ENCODE measurements at regions not wholly inside any gene's neighbourhood (a gene's known extent, or its start where the extent isn't known, plus 50 kb on each side); places are given as distances from the start of the nearest gene placed in this dataset.
A peak's percentile ranks its signal among the peaks of the same experiment; 100 is the strongest.

- intact Hi-C loops (cut with DNase I) = no loop called here
- Histone ChIP-seq H3K4me3 (peak overlapping the region in 1 of 2 donors; percentile 47), H3K27me3 (no peaks in the 10 kb centered on the region), H3K27ac (no peak overlapping the region), H3K4me1 (no peaks in the 10 kb centered on the region), H3K9me3 (no peaks in the 10 kb centered on the region), H3K36me3 (no peaks in the 10 kb centered on the region)
- DNase-seq (ENCODE audit: low spot score in 2 of 2) = no peak
- no peak for TF ChIP-seq CTCF (IDR thresholded peaks at IDR 0.05)
Measured at GRCh38 chr9:19551124-19551929, 142.5 kb downstream of the ACER2 start.

GRCh38 chr9:19550009-19550408 lies 141.2 kb downstream of the ACER2 start:
- no peak for DNase-seq (ENCODE audit: low spot score in 2 of 2)
- intact Hi-C loops (cut with DNase I) = no loop called here
- no peaks in the 10 kb centered on the region for H3K4me1 ChIP-seq
- no peak for TF ChIP-seq CTCF (IDR thresholded peaks at IDR 0.05)
- no peaks in the 10 kb centered on the region for H3K9me3 ChIP-seq
- H3K27me3 ChIP-seq = no peaks in the 10 kb centered on the region
- H3K36me3 ChIP-seq = no peaks in the 10 kb centered on the region
- H3K4me3 ChIP-seq = no peak overlapping the region
- no peak overlapping the region for H3K27ac ChIP-seq

GRCh38 chr9:19533373-19533772 lies 124.6 kb downstream of the ACER2 start:
- H3K4me3 ChIP-seq = no peak overlapping the region
- no peaks in the 10 kb centered on the region for H3K27me3 ChIP-seq
- no peak overlapping the region for H3K27ac ChIP-seq
- H3K4me1 ChIP-seq = no peaks in the 10 kb centered on the region
- no peaks in the 10 kb centered on the region for H3K9me3 ChIP-seq
- no peak for DNase-seq (ENCODE audit: low spot score in 2 of 2)
- no peaks in the 10 kb centered on the region for H3K36me3 ChIP-seq
- intact Hi-C loops (cut with DNase I) = no loop called here
- TF ChIP-seq CTCF (IDR thresholded peaks at IDR 0.05) = no peak

GRCh38 chr9:19527663-19528062 lies 118.9 kb downstream of the ACER2 start:
- intact Hi-C loops (cut with DNase I) = no loop called here
- TF ChIP-seq CTCF (IDR thresholded peaks at IDR 0.05) = no peak
- Histone ChIP-seq H3K36me3 (no peaks in the 10 kb centered on the region), H3K4me3 (no peak overlapping the region), H3K4me1 (no peaks in the 10 kb centered on the region), H3K27me3 (no peaks in the 10 kb centered on the region), H3K27ac (no peak overlapping the region), H3K9me3 (no peaks in the 10 kb centered on the region)
- no peak for DNase-seq (ENCODE audit: low spot score in 2 of 2)

GRCh38 chr9:19522558-19522957 lies 113.7 kb downstream of the ACER2 start:
- TF ChIP-seq CTCF (IDR thresholded peaks at IDR 0.05) = no peak
- Histone ChIP-seq H3K27ac (no peak overlapping the region), H3K27me3 (no peaks in the 10 kb centered on the region), H3K4me3 (no peak overlapping the region), H3K36me3 (no peaks in the 10 kb centered on the region), H3K9me3 (no peaks in the 10 kb centered on the region), H3K4me1 (no peaks in the 10 kb centered on the region)
- DNase-seq (ENCODE audit: low spot score in 2 of 2) = no peak
- intact Hi-C loops (cut with DNase I) = no loop called here
